Left lung (tissue), 4 donors: ENCODE measurements at regions not wholly inside any gene's neighbourhood (a gene's known extent, or its start where the extent isn't known, plus 50 kb on each side); places are given as distances from the start of the nearest gene placed in this dataset.

Experiments used
- ATAC-seq: fragments of 200-7000 bp; cut with Tn5 transposase; one replicate; pipeline ENCODE4 v1.9.1; 2020; ENCODE audit warnings: moderate library complexity
- DNase-seq, 4 donors: peaks; one replicate each; pipeline ENCODE4 v3.0.0-alpha.2; 2013 to 2020
- H3K27ac ChIP-seq, 2 donors: fragments of 200-600 bp; sonication (generic) in 1 of 2; one replicate each; pipeline versions ENCODE4 v1.5.0 to v1.8.0; 2020 to 2021
- H3K27me3 ChIP-seq, 2 donors: fragments of 200-600 bp; sonication (generic) in 1 of 2; one replicate each; pipeline versions ENCODE4 v1.5.0 to v1.8.0; 2020 to 2021
- H3K36me3 ChIP-seq, 2 donors: fragments of 200-600 bp; sonication (generic) in 1 of 2; one replicate each; pipeline versions ENCODE4 v1.5.0 to v1.8.0; 2020 to 2021
- H3K4me1 ChIP-seq, 2 donors: fragments of 200-600 bp; one replicate each; pipeline ENCODE4 v1.8.0; 2021
- H3K4me3 ChIP-seq, 2 donors: fragments of 200-600 bp; sonication (generic) in 1 of 2; one replicate each; pipeline versions ENCODE4 v1.5.0 to v1.8.0; 2020 to 2021; ENCODE audit warnings: mild to moderate bottlenecking in 1 of 2
- H3K9me3 ChIP-seq, 2 donors: fragments of 200-600 bp; sonication (generic) in 1 of 2; one replicate each; pipeline versions ENCODE4 v1.5.0 to v1.8.0; 2020 to 2021
- intact Hi-C, 2 donors: fragments of 100-400 bp; cut with DNase I; formaldehyde crosslinking; loops; one replicate each; pipeline versions ENCODE4 v1.11.2 to v1.14.2; 2022
- TF ChIP-seq, protein P1 (sequence below), 2 donors: fragments of 200-600 bp; sonication (generic) in 1 of 2; IDR thresholded peaks; one replicate each; pipeline versions ENCODE4 v1.5.0 to v1.8.0; 2021; ENCODE audit warnings: antibody characterized with exemption in 2 of 2
- donor health status: DM: no; HTN: yes; CAD: no.
- donor health status: DM: no; HTN: no; CAD: no.

- intact Hi-C loops: no loop called here
- H3K27me3 ChIP-seq: no peaks in the 10 kb centered on the region
- DNase-seq: no peak
- no peak for ATAC-seq
- peaks cover 3 to 8% of the 10 kb centered on the region in 2 donors for H3K4me1 ChIP-seq
- H3K4me3 ChIP-seq: no peak overlapping the region
- TF ChIP-seq, protein P1, sequence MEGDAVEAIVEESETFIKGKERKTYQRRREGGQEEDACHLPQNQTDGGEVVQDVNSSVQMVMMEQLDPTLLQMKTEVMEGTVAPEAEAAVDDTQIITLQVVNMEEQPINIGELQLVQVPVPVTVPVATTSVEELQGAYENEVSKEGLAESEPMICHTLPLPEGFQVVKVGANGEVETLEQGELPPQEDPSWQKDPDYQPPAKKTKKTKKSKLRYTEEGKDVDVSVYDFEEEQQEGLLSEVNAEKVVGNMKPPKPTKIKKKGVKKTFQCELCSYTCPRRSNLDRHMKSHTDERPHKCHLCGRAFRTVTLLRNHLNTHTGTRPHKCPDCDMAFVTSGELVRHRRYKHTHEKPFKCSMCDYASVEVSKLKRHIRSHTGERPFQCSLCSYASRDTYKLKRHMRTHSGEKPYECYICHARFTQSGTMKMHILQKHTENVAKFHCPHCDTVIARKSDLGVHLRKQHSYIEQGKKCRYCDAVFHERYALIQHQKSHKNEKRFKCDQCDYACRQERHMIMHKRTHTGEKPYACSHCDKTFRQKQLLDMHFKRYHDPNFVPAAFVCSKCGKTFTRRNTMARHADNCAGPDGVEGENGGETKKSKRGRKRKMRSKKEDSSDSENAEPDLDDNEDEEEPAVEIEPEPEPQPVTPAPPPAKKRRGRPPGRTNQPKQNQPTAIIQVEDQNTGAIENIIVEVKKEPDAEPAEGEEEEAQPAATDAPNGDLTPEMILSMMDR (IDR thresholded peaks at IDR 0.05): no peak
- H3K27ac ChIP-seq: no peak overlapping the region
- peaks cover 0 to under 1% of the 10 kb centered on the region in 2 donors for H3K9me3 ChIP-seq
- no peaks in the 10 kb centered on the region for H3K36me3 ChIP-seq
Measured at GRCh38 chr9:116084497-116084896, 69.1 kb upstream of the PAPPA start.

GRCh38 chr9:116087246-116087645, 66.3 kb upstream of the PAPPA start:
- intact Hi-C loops: no loop called here
- Histone ChIP-seq H3K27me3 (no peaks in the 10 kb centered on the region), H3K4me3 (no peak overlapping the region), H3K4me1 (peaks cover 0 to 3% of the 10 kb centered on the region in 2 donors), H3K9me3 (peaks cover 0 to 7% of the 10 kb centered on the region in 2 donors), H3K27ac (peak overlapping the region in 1 of 2 donors; percentile 77), H3K36me3 (no peaks in the 10 kb centered on the region)
- TF ChIP-seq, protein P1 (IDR thresholded peaks at IDR 0.05): no peak
- peak; percentile 85 for ATAC-seq
- DNase-seq: peak in 1 of 4 donors; percentile 64

DNA sequence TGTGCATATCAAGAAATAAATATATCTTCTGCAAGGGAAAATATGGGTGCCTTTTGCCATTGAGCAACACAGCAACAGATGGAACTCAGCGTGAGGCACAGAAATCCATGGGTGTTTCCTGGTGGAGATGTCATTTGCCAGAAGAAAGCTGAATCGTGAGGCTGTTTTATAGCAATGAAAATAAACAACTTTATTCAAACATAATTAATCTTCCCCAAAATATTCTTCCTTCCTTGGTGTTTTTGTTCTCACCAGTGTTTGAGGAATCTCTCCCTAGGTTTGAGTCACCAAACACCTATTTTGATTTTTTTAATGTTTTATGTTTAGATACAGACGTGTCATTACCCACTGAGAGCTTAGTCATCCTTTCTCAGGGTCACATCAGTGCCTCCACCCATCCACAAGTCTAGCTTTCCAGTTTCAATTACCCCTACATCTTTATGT, 65.8 kb upstream of the PAPPA start:
- ATAC-seq: peak; percentile 62
- TF ChIP-seq, protein P1 (IDR thresholded peaks at IDR 0.05): no peak
- Histone ChIP-seq H3K9me3 (peaks cover 0 to 7% of the 10 kb centered on the region in 2 donors), H3K27ac (peak overlapping the region in 1 of 2 donors; percentile 77), H3K4me1 (peaks cover 0 to 3% of the 10 kb centered on the region in 2 donors), H3K36me3 (no peaks in the 10 kb centered on the region), H3K4me3 (no peak overlapping the region), H3K27me3 (no peaks in the 10 kb centered on the region)
- intact Hi-C loops: no loop called here
- no peak for DNase-seq

DNA sequence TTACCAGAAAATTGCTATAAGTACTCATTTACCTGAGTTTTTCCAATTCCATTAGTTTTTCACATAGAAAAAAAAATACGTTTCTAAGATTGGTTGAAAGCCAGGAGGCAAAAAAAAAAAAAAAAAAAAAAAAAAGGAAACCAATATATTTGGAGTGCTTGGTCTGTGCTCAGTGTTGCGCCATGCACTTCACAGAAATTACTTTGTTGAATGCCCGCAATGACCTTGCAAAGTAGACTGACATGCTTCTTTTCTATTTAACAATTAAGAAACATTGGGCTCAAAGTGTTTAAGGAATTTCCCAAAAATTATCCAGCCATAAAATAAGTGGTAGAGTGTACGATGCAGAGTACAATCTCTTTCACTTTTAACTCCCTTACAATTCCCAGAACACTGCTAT, 65.2 kb upstream of the PAPPA start:
- Histone ChIP-seq H3K9me3 (peaks cover 0 to 7% of the 10 kb centered on the region in 2 donors), H3K27ac (peak overlapping the region in 1 of 2 donors; percentile 77), H3K4me1 (peaks cover 0 to 3% of the 10 kb centered on the region in 2 donors), H3K27me3 (no peaks in the 10 kb centered on the region), H3K4me3 (no peak overlapping the region), H3K36me3 (no peaks in the 10 kb centered on the region)
- ATAC-seq (peak; percentile 62), DNase-seq (no peak)
- TF ChIP-seq, protein P1 (IDR thresholded peaks at IDR 0.05): no peak
- intact Hi-C loops: no loop called here

DNA sequence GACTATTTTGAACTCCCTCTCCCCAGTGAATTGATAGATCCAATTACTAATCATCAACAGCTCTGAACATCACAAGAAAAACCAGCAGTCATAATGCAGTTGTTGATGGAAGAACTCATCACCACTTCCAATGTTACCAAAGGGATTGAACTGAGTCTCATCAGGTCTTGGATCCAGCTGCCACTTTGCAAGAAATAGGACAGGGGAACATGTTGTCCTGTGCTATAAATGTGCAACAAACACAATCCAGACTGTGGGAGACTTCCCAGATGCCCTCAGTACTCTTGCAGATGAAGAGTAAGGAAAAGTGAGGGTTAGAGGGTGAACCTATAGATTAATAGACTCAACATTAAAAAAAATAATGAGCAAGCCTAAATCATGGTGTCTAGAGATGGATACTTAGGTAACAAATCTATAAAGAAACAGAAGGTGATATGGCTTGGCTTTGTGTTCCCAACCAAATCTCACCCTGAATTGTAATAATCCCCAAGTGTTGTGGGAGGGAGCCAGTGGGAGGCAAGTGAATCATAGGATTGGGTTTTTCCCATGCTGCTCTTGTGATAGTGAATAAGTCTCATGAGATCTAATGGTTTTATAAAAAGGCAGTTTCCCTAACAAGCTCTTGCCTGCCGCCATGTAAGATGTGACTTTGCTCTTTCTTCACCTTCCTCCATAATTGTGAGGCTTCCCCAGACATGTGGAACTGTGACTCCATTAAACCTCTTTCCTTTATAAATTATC, 63.4 kb upstream of the PAPPA start:
- DNase-seq (no peak), ATAC-seq (no peak)
- no peaks in the 10 kb centered on the region for H3K36me3 ChIP-seq
- intact Hi-C loops: no loop called here
- H3K27ac ChIP-seq: no peak overlapping the region
- no peaks in the 10 kb centered on the region for H3K27me3 ChIP-seq
- H3K9me3 ChIP-seq: peaks cover 0 to 7% of the 10 kb centered on the region in 2 donors
- no peak overlapping the region for H3K4me3 ChIP-seq
- H3K4me1 ChIP-seq: peaks cover 0 to 3% of the 10 kb centered on the region in 2 donors
- TF ChIP-seq, protein P1 (IDR thresholded peaks at IDR 0.05): no peak
